SH-SY5Y (cell line): ENCODE measurements at regions not wholly inside any gene's neighbourhood (a gene's known extent, or its start where the extent isn't known, plus 50 kb on each side); places are given as distances from the start of the nearest gene placed in this dataset.

ENCODE experiments used
- GATA2 ChIP-seq: IDR thresholded peaks from 2 replicates; pipeline ENCODE4 v1.6.1; 2011; ENCODE audit warnings: mild to moderate bottlenecking, low read depth, low read length
- GATA3 ChIP-seq: IDR thresholded peaks from 2 replicates; pipeline ENCODE4 v1.6.1; 2011; ENCODE audit warnings: low read depth, mild to moderate bottlenecking, low read length, moderate library complexity

GRCh38 chr15:31552482-31553099, 226.0 kb downstream of the KLF13 start:
- TF ChIP-seq GATA2 (no peak), GATA3 (no peak)
